Activated CD4-positive, alpha-beta T cell treated with anti-CD3 and anti-CD28 coated beads, Interleukin-2, amount 10 ng/mL, durations not matched to agents 7 days and 5 days (primary cell): ENCODE measurements at regions not wholly inside any gene's neighbourhood (a gene's known extent, or its start where the extent isn't known, plus 50 kb on each side); places are given as distances from the start of the nearest gene placed in this dataset.

Experiments used
- CTCF ChIA-PET: fragments of 350-600 bp; sonication (Branson Sonifier 250); formaldehyde crosslinking; loops from one replicate; lab custom pipeline; 2021; ENCODE audit warnings: antibody characterized with exemption; lab: Charles Lee
- POLR2A ChIA-PET: fragments of 350-600 bp; sonication (Branson Sonifier 250); formaldehyde crosslinking; loops from one replicate; lab custom pipeline; 2021; ENCODE audit warnings: antibody characterized with exemption; lab: Charles Lee
- DNase-seq: peaks from one replicate; pipeline ENCODE4 v3.0.0-alpha.2; 2020
- H3K27ac Mint-ChIP-seq: one replicate; pipeline ENCODE4 v1.8.0; 2021; ENCODE audit warnings: mild to moderate bottlenecking, moderate library complexity, mixed read lengths
- H3K27me3 Mint-ChIP-seq: one replicate; pipeline ENCODE4 v1.8.0; 2021; ENCODE audit warnings: mixed read lengths
- H3K36me3 Mint-ChIP-seq: one replicate; pipeline ENCODE4 v1.8.0; 2021; ENCODE audit warnings: low read depth, mixed read lengths
- H3K4me1 Mint-ChIP-seq: one replicate; pipeline ENCODE4 v1.8.0; 2021; ENCODE audit warnings: mixed read lengths
- H3K4me3 Mint-ChIP-seq: one replicate; pipeline ENCODE4 v1.8.0; 2021; ENCODE audit warnings: mild to moderate bottlenecking, moderate library complexity, mixed read lengths
- H3K9me3 Mint-ChIP-seq: one replicate; pipeline ENCODE4 v1.8.0; 2021; ENCODE audit warnings: mixed read lengths

- DNase-seq: no peak
- Mint-ChIP-seq H3K36me3 (no peaks in the 10 kb centered on the region), H3K27ac (no peak overlapping the region), H3K4me3 (no peak overlapping the region), H3K27me3 (no peaks in the 10 kb centered on the region), H3K9me3 (peaks cover 5% of the 10 kb centered on the region), H3K4me1 (no peaks in the 10 kb centered on the region)
- POLR2A ChIA-PET: no interaction called here
- CTCF ChIA-PET: no interaction called here
Observed at GRCh38 chr9:100938507-100938906, 90.0 kb upstream of the PLPPR1 start.

- Mint-ChIP-seq H3K9me3 (peaks cover 5% of the 10 kb centered on the region), H3K4me1 (no peaks in the 10 kb centered on the region), H3K27ac (no peak overlapping the region), H3K4me3 (no peak overlapping the region), H3K36me3 (no peaks in the 10 kb centered on the region), H3K27me3 (no peaks in the 10 kb centered on the region)
- POLR2A ChIA-PET: no interaction called here
- no peak for DNase-seq
- CTCF ChIA-PET: no interaction called here
Observed at GRCh38 chr9:100939636-100940035, 88.9 kb upstream of the PLPPR1 start.

- H3K27me3 Mint-ChIP-seq: no peaks in the 10 kb centered on the region
- ChIA-PET POLR2A (no interaction called here), CTCF (no interaction called here)
- H3K27ac Mint-ChIP-seq: no peak overlapping the region
- DNase-seq: no peak
- no peaks in the 10 kb centered on the region for H3K36me3 Mint-ChIP-seq
- H3K9me3 Mint-ChIP-seq: no peaks in the 10 kb centered on the region
- H3K4me3 Mint-ChIP-seq: no peak overlapping the region
- H3K4me1 Mint-ChIP-seq: no peaks in the 10 kb centered on the region
Observed at GRCh38 chr9:100959226-100959625, 69.3 kb upstream of the PLPPR1 start.
